Activated CD8-positive, alpha-beta memory T cell treated with anti-CD3 and anti-CD28 coated beads for 4 hours (primary cell): ENCODE measurements at regions not wholly inside any gene's neighbourhood (a gene's known extent, or its start where the extent isn't known, plus 50 kb on each side); places are given as distances from the start of the nearest gene placed in this dataset.
"Not testable (repeated sequence)": the region's sequence is repeated elsewhere in the genome, so short reads cannot be mapped to it uniquely, and the experiment has no call there.

Experiments used
- DNase-seq, 2 donors: peaks; one replicate each; pipeline ENCODE4 v3.0.0-alpha.2; 2020; ENCODE audit warnings: low read depth in 2 of 2

- no peak for DNase-seq
Measured at GRCh38 chr4:19230906-19231545, 1020.7 kb upstream of the SLIT2 start.

GRCh38 chr4:19227701-19228100 lies 1024.0 kb upstream of the SLIT2 start:
- no peak for DNase-seq

- DNase-seq: no peak
Measured at GRCh38 chr4:19224820-19225219, 1026.9 kb upstream of the SLIT2 start.

- DNase-seq: no peak
Measured at GRCh38 chr4:19216476-19216875, 1035.2 kb upstream of the SLIT2 start.

- no peak for DNase-seq
Measured at GRCh38 chr4:19214591-19215186, 1037.0 kb upstream of the SLIT2 start.

- no peak for DNase-seq
Measured at GRCh38 chr4:19213388-19213787, 1038.3 kb upstream of the SLIT2 start.

GRCh38 chr4:19205853-19206252 lies 1045.9 kb upstream of the SLIT2 start:
- no peak for DNase-seq

- DNase-seq: not testable (repeated sequence)
Measured at GRCh38 chr4:19197838-19198237, 1053.9 kb upstream of the SLIT2 start.

- DNase-seq: no peak
Measured at GRCh38 chr4:19195696-19196095, 1056.0 kb upstream of the SLIT2 start.

GRCh38 chr4:19194672-19195071 lies 1057.0 kb upstream of the SLIT2 start:
- no peak for DNase-seq

GRCh38 chr4:19193274-19193981 lies 1058.3 kb upstream of the SLIT2 start:
- no peak for DNase-seq

- DNase-seq: no peak
Measured at GRCh38 chr4:19191979-19192650, 1059.6 kb upstream of the SLIT2 start.

GRCh38 chr4:19187691-19188090 lies 1064.0 kb upstream of the SLIT2 start:
- no peak for DNase-seq

GRCh38 chr4:19187096-19187495 lies 1064.6 kb upstream of the SLIT2 start:
- no peak for DNase-seq

- DNase-seq: not testable (repeated sequence)
Measured at GRCh38 chr4:19181631-19182030, 1070.1 kb upstream of the SLIT2 start.

GRCh38 chr4:19178835-19179234 lies 1072.9 kb upstream of the SLIT2 start:
- DNase-seq: no peak

GRCh38 chr4:19177616-19178015 lies 1074.1 kb upstream of the SLIT2 start:
- DNase-seq: no peak

- no peak for DNase-seq
Measured at GRCh38 chr4:19171832-19172231, 1079.9 kb upstream of the SLIT2 start.

GRCh38 chr4:19167311-19167710 lies 1084.4 kb upstream of the SLIT2 start:
- no peak for DNase-seq

- no peak for DNase-seq
Measured at GRCh38 chr4:19164334-19164733, 1087.4 kb upstream of the SLIT2 start.

GRCh38 chr4:19159874-19160273 lies 1091.8 kb upstream of the SLIT2 start:
- no peak for DNase-seq

GRCh38 chr4:19158107-19158809 lies 1093.4 kb upstream of the SLIT2 start:
- no peak for DNase-seq
